ENCODE measurements at regions not wholly inside any gene's neighbourhood (a gene's known extent, or its start where the extent isn't known, plus 50 kb on each side); places are given as distances from the start of the nearest gene placed in this dataset.

DNA sequence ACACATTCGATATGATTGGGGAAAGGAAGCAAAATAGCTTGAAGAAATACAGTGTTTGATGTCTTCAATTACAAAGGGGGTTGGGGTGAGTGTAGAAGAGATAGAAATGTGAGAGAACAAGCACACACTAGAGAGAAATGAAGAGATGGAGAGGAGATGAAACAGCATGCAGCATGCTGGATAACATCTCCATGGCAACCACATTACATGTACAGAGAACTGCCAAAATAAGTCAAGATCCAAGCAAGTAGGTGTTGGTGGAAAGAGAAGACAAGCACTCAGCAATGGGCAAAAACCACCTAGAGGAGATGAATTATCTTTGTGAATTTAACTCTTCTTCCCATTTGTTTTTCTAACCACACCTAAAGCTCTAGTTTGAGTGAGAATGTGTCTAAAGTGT is 289.8 kb downstream of the GRIN2B start:
- DNase-seq (ENCODE audit: low read depth in 2 of 2, low spot score in 1 of 2): no peak

DNA sequence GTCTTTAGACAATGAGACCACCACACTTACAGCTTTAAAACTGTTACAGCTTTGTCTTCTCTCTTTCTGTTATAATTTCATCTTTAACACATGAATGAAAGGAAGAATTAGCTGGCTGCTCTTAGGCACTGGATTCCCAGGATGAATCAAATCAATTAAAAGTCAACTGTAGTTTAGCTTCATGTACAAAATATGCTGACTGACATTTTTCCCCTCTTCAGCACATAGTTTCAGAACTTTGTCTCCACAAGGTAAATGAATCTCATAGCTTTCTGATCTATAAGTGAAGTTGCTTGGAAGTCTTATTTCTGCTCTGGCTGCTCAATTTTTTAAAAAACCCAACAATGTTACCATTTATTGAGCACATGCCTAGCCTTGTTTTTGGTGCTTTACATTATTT is 293.8 kb downstream of the GRIN2B start:
- no peak for DNase-seq (ENCODE audit: low read depth in 2 of 2, low spot score in 1 of 2)

DNA sequence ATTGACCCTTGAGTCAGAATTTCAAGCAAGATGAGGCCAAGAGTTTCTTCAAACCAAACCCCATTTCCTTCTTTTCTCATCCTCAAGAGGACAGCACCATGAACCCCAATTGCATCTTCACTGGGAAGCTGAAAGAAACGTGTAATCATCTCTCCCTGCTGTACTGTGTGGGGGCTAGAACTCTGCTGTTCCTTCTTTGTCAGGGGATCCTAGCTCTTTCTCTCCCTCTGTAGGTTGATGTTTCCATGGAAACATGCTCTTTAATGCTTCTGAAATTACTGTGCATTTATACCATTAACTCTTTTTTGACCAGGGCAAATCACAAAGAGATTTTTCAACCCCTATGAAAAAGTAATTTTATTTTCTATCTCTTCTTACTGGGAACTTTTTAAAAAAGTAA is 295.1 kb downstream of the GRIN2B start:
- DNase-seq (ENCODE audit: low read depth in 2 of 2, low spot score in 1 of 2): no peak

DNA sequence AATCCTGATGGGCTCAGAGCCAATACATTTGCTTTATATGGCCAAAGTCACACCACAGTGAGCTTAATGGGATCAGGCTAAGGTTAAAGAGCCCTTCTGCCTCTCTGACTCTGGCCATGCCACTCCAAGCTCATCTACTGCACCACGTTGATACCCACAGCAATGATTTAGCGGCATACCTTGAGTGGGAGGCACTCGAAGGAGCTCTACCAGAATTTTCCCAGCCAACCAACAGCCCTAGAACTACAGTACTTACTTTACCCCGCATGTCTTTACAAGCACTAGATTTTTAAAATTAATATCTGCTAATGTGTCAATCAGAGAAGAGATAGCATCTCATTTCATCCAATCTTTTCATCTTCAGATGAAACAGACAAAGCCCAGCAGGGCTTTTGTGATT is 300.5 kb downstream of the GRIN2B start:
- DNase-seq (ENCODE audit: low read depth in 2 of 2, low spot score in 1 of 2): no peak

DNA sequence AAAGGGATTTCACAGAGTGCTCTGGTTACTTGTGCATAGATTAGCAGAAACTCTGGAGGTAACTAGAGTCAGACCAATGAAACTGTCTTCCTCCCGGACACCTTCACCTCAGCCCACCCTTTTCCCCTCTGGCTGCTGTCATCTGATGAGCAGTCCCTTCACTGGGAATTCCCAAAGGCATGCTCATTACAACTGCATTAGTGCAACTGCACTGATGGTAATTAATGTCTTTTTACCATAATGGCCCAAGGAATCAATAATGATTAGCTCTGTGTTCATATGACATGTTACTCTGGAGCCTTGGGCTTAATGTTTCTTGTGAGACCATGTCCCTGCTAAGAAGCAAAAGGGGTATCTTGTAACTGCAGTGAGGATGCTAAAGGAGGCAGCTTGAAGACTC is 304.5 kb downstream of the GRIN2B start:
- no peak for DNase-seq (ENCODE audit: low read depth in 2 of 2, low spot score in 1 of 2)

DNA sequence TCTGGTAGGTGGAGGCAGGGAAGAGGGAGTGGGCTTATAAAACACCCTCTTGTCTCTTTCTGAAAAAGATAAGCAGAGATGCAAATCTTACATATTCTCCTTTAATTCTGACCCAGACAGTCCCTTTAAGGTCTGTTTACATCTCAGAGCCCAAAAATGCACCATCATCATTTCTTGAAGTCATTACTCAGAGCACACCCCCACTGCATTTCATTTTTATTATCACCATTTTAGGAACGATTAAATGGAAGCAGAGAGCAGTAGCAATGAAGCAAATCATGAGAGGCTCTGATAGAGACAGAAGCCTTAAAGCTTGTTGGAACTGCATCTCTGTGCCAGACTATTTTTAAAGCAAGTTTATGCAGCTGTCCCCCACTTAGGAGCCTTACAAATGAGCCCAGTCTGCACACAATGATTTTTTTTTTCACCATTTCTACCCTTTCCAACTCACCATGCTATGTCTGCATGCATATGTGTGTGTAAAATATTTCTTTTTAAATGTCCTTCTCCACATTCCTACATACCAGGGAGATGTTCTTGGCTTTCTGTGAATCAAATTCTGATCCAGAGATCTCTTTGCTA is 311.0 kb downstream of the GRIN2B start:
- no peak for DNase-seq (ENCODE audit: low read depth in 2 of 2, low spot score in 1 of 2)

DNA sequence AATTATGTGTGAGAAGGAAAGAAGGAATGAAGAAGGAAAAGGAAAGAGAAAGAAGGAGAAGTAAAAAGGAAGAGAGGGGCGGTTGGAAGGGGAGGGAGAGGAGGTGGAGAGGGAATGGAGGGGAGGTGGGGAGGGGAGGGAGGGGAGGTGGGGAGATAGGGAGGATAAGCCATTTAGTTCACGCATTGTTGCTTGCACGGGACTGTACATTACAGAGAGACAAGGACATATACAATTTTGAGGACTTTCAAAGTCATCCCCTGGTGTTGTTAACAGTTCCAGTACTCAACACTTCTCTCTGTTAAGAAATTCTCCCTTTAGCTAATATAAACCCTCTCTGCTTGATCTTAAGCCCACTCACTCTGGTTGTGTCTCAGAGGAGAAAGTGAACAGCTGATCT is 312.5 kb downstream of the GRIN2B start:
- DNase-seq (ENCODE audit: low read depth in 2 of 2, low spot score in 1 of 2): no peak

DNA sequence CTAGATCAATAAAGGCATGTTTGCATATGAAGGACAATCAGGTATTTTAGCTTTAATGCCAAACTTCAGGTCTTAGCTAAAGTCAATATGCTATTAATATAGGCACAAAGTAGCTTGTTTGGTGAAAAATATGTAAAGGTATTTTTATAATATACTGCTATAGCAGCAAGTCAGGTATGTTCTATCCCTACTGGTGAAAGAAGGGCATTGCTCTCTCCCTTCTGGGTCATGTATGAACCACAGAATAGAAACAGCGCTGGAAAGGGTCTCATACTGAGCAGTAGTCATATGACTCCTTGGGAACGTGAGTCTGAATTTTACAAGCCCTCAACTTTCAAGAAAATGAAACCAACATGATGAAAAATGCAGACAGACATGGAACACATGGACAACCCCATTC is 314.6 kb downstream of the GRIN2B start:
- no peak for DNase-seq (ENCODE audit: low read depth in 2 of 2, low spot score in 1 of 2)

DNA sequence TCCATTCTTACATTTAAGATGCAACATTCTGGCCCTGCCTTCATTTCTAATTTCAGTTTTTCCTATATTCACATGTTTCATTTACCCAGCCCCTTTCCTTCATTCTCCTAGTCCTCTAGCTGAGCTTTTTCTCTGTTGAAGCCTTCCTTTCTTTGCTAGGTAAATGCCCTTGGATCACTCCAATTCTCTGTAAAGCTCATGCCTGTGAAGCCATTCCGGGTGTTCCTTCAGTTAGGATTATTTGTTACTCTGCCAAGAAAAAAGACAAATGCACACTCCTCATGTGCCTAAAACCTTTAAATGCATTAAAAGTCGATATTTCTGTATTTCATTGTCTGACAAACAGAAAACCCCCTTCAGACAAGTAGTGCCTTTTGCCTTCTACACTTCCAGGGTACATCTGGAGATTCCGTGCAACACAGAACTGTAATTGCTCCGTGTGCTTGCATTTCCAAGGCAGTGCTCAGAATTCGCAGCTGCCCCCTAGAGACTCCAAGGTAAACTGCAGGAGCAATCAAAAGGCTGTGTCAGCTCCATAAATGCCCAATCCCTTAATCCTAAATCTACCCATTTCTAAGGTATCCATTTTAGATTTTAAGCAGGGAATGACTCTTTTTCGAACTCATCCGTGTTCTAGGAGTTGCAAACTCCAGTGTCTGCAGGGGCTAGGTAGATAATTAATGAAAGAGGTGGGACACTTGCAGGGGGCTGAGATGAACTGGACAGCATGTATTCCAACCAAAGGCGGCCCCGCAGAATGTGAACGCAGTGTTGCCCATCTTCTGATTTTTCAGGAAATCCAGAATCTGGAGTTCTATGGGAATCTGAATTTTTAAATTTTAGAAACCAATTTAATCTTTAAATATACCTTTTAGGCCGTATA is 320.2 kb downstream of the GRIN2B start:
- peak in 1 of 2 donors; percentile 4 for DNase-seq (ENCODE audit: low read depth in 2 of 2, low spot score in 1 of 2)

DNA sequence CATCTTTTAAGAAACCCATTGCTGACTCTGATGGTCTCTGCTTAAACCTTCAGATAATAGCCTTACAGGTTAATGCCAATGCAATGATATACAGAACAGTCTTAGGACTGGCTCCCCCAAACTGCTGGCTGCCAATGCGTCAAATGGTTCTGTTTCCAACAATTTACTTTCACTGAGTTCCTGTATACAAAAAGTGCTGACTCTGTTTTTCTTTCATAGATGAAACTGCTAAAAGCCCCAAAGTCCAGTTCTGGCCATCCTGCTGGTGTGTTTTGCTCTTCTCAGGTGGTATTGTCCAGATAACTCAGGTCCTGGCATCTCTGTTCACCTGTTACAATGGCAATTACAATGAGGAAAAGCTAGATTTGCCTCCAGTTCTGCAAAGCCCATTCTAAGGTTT is 326.9 kb downstream of the GRIN2B start:
- no peak for DNase-seq (ENCODE audit: low read depth in 2 of 2, low spot score in 1 of 2)

DNA sequence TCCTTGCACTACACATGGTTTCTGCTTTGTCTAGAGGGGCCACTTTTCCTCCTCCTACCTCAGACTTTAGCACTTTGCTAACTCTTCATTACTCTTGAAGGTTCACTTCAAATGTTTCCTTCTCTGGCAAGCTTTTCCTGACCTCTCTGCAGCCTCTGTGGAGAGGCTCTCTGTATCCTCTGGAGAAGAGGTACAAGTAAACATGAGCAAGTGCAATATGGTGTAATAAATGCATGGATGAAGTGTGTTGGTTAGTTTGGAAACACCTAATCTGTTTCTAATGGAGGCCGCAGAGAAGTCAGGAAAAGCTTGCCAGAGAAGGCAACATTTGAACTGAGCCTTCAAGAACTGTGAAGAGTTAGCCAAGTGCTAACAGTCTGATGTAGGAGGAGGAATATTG is 329.3 kb downstream of the GRIN2B start:
- no peak for DNase-seq (ENCODE audit: low read depth in 2 of 2, low spot score in 1 of 2)

DNA sequence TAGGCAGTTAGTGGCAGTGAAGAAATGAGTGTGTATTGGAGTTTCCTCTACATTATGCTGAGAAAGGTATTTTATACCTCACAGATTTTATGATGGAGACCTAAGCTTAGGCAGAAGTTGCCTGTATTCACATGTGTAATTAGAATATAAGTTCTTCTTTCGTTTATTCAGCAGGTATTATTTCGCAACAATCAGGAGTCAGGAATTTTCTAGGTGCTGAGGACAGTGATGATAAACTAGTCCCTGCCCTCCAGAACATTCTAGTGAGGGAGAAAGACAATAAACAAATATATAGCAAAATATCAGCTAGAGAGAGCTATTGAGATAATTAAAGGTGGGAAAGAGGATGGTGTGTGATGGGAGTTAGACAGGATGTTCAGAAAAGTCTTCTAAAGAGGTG is 345.7 kb downstream of the GRIN2B start:
- no peak for DNase-seq (ENCODE audit: low read depth in 2 of 2, low spot score in 1 of 2)

DNA sequence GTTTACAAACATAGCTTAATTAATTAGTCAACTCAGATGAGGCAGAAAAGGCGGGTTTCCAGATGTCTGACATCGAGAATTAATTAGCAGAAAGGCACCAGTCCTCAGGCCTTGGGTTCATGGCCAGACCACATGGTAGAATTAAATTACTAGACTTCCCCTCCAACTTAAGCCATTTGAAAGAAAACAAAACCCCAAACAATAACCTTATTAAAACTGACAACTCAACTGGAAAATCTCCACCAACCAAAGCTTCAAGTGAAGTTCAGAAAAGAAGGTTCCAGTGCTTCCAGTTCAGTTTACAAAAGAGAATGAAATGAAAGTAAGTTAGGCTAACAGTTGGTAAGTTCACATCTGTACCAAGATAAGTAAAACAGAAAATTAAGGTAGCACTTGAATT is 349.5 kb downstream of the GRIN2B start:
- no peak for DNase-seq (ENCODE audit: low read depth in 2 of 2, low spot score in 1 of 2)

DNA sequence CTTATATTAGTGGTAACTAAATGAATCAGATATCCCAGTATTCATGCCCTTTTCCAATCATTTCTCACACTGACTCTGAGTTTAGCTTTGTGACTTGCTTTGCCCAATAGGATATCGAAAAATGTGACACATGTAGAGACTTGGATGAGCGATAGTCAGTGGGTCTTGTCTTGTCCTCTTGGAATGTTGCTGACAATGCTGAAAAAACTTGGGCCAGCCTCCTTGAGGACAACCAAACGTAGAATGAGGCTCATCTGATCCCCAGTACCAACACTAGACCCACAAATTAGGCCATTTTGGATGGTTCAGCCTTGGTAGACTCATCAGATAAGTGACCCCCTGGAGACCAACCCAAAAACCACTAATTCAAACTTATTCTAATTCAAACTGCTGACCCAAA is 351.0 kb downstream of the GRIN2B start:
- no peak for DNase-seq (ENCODE audit: low read depth in 2 of 2, low spot score in 1 of 2)

DNA sequence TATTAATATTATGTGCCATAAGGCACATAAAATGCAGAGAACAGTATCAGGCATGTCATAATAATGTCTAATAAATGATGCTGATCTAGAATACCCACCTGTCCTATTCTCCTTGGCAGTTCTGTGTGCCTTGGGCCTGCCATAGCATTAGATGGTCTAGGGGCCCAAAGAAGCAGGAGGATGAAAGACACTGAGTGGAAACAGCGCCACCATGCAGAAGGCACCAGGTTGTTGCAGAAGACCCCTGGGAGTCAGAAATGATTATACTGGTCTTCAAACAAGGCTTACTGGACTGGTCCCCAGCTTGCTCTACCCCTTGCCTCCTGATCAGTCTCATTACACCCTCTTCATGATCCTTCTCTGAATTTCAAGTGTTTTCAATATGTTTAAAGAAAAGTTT is 353.3 kb downstream of the GRIN2B start:
- no peak for DNase-seq (ENCODE audit: low read depth in 2 of 2, low spot score in 1 of 2)

DNA sequence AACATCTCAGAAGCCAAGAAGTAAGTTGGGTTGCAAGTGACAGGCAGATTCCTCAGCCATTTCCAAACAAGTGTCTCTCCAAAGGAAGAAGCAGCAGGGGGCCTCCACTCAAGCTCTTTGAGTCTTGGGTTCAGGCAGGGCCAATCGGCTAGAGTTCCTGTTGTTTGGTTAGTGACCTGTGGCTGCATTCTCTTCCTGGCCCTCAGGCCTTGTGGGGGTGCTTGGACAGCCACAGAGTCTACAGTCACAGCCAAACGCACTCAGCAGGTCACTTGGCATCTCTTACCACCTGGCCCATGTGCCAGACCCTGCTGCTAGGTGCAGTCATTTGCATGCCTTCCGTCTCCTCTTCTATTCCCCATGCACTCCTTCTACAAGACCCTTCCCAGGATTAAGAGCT is 353.9 kb downstream of the GRIN2B start:
- no peak for DNase-seq (ENCODE audit: low read depth in 2 of 2, low spot score in 1 of 2)

DNA sequence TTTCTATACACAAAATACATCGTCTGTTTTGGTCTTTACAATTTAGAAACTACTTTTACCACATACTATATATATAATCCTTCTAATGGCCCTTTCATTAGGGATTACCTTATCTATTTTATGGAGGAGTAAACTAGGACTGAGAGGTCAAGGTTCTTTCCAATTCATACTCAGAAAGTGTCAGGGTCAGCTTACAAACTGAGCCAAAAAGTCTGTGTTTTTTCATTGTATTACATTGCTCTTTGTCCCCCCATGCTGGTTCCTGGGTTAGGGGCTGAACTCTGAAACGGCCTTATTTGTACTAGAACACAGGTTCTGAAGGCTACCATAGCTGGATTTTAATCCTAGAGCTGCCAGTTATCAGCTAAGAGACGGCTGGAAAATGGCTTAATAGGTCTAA is 368.1 kb downstream of the GRIN2B start:
- no peak for DNase-seq (ENCODE audit: low read depth in 2 of 2, low spot score in 1 of 2)

DNA sequence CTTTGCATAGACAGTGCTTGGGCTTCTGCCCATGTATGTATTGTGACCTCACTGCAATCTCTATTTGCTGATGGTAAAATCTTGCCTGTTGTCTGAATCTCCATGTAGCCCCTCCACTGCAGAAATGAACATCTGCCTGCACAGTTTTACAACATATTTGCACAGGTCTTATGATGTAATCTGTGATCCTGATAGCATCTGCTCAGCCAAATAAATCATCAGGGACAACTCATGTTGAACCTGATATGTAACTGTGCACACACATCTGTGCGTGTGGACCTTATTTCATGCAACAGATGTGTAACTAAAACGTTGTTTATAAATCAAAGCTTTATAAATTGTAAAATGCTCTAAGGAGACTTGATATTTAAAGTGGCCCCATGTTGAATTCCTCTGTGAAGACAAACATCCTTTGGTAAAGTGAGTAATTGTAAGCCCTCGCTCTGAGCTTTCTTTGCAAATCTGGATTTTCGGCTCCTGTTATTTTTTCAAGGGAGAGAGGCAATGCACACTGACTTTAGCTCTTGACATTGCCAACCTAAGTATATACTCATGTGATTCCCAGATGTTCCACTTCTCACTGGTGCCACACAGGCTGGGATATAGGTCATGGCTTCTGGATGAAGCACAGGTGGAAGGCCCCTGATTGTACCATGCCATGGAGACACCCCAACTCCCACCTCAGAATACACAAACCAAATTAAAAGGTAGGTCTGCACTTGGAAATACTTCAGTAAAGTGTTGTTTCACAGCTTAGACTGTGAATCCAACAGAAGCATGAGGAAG is 371.3 kb downstream of the GRIN2B start:
- DNase-seq (ENCODE audit: low read depth in 2 of 2, low spot score in 1 of 2): no peak

DNA sequence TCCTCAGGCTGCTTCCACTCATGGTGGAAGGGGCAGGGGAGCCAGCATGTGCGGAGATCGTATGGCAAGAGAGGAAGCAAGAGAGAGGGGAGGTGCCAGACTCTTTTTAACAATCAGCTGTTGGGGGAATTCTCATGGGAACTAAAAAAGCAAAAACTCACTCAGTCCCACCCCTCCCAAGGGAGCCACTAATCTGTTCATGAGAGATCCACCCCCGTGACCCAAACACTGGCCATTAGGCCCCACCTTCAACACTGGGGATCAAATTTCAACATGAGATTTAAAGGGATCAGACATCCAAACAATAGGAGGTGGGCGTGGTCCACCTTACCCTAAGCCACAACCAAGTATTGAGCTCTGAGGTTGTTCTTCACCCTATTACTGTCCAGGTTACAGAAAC is 375.1 kb downstream of the GRIN2B start:
- no peak for DNase-seq (ENCODE audit: low read depth in 2 of 2, low spot score in 1 of 2)

DNA sequence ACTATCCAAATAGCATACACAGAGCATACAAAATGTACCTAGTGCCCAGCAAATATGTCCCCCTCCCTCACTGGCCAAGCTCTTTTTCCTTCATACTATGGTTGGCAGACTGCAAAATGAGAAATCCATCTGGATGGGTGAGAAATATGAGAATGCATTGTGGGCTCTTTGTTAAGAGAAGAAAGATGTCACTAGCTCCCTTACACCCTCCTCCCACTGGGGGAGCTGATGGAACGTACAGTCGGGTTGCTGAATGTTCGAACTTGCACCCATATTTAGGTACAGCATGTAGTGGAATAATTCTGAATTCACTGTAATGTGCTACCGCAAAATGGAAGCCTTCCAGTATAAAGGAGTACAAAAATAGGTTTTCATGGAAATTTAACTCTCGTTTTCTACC is 377.4 kb downstream of the GRIN2B start:
- DNase-seq (ENCODE audit: low read depth in 2 of 2, low spot score in 1 of 2): no peak

DNA sequence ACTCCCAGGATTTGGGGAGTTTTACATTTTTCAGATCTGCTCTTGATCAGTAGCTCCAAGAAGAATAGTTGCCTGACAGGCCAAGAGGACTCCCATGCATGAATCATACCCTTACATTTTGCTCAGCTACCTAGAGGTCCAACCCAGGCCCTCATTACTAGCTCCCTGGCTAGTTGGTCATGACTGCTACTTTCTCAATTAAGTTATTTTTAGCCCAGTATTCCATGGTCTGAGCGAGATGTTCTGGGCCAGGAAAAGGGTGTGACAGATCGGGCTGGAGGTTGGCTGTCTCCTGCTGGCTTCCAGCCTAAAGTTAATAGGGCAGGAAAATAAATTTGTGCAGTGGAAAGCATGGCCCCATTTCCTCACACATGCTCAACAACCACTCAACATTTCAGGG is 379.2 kb downstream of the GRIN2B start:
- no peak for DNase-seq (ENCODE audit: low read depth in 2 of 2, low spot score in 1 of 2)

DNA sequence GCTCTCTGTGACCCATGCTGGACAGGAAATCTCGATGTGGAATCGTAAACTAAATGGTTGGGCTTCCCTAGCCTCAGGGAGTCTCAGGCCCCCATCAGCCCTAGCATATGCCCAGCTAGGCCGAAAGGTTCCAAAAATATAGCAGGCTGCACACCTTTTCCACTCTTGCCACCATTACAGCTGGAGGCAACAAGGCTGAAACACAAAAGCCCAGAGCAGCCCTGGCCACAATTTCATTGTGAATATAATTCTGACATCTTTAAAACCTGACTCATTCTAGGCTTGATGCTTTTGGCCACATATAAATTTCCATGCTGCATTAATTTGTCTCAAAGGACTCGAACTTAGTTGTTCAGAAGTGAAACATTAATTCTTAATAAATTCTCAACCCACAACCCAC is 382.2 kb downstream of the GRIN2B start:
- no peak for DNase-seq (ENCODE audit: low read depth in 2 of 2, low spot score in 1 of 2)

Measured in stimulated activated CD8-positive, alpha-beta memory T cell treated with anti-CD3 and anti-CD28 coated beads, Interleukin-4, amount 100 ng/mL, for 1 hour (primary cell).